GM18870 (cell line): ENCODE measurements at regions not wholly inside any gene's neighbourhood (a gene's known extent, or its start where the extent isn't known, plus 50 kb on each side); places are given as distances from the start of the nearest gene placed in this dataset.

Experiments
- ATAC-seq: cut with Tn5 transposase; IDR thresholded peaks from one replicate; pipeline ENCODE4 v1.9.1; 2021; ENCODE audit warnings: moderate library complexity; ENCODE audit not compliant: unreplicated experiment

DNA sequence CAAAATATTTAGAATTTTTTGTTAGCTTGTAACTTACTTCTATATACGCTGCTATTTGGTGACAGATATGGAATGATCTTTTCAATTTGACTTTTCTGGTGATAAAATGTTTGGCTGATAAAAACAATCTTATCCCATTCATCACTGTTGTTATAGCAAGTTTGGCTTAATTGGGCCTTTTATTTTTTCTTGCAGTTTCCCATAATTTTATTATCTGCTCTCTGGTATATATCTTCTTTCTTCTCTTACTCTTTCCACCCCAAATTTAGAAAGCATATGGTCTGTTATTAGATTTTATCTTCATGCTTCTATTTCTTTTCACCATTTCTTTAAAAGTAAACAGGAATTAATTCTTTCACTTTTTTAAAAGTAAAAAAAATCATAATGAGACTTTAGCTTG is 474.4 kb downstream of the TLE1 start:
- no peak for ATAC-seq

DNA sequence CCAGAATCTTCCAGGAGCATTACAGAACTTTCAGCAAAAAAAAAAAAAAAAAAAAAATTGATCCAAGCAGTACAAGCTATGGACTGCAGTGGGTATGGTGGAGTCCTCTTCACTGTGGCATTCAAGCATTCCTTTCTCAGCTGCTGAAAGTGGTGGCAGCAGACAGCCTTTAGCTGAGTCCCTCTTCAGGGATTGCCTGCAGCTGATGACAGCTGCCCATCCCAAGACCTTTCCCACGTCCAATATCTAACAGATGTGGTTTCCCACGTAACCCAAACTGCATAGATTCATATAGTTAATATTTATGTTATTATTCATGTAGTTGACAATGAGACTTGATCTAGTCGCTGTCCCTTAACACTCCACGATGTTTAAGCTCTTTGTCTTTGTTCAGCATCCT is 475.9 kb downstream of the TLE1 start:
- no peak for ATAC-seq

GRCh38 chr9:81211741-81212140 is 477.6 kb downstream of the TLE1 start:
- ATAC-seq, result no peak

DNA sequence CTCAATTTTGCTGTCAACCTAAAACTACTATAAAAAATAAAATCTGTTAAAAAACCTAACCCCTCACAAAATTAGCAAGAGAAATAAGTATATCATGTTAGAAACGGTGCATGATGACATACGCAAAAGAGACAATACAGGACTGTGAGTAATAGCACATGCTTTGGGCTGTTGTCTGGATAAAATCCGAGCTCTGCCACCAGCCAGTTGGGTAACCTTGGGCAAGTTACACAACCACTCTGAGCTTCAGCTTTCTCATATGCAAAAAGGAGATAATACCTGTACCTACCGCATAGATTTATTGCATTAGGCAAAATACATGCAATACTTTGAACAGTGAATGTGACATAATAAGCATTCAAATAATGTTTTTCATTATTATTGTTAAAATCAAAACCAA is 481.7 kb downstream of the TLE1 start:
- no peak for ATAC-seq

DNA sequence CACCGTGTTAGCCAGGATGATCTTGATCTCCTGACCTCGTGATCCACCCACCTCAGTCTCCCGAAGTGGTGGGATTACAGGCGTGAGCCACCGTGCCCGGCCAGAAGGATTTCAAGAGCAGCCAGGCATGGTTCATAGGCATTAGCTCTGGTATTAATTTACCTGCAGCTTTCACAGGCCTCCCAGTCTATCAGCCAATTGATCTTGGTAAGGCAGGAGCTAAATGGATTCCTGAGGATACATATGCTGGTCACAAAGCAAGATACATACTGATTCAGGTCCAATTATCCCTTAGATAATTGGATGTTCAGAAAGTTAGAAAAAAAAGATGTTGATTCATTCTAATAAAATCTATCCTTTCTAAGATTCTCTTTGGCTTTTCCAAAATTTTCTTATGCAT is 487.1 kb downstream of the TLE1 start:
- no peak for ATAC-seq

DNA sequence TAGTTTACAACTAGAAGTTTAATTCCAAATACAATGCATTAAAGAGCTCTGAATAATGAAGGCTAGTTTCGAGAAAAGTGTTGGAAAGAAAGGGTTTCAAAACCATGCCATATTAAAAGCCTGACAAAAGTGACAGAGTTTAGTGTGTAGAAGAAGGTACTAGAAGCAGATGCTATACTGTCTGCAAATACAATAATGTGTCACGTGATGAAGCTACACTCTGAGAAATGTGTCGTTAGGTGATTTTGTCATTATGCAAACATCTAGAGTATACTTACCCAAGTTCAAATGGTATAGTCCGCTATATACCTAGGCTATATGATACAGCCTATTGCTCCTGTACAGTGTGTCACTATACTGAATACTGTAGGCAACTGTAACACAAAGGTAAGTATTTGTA is 494.1 kb downstream of the TLE1 start:
- ATAC-seq, result no peak

DNA sequence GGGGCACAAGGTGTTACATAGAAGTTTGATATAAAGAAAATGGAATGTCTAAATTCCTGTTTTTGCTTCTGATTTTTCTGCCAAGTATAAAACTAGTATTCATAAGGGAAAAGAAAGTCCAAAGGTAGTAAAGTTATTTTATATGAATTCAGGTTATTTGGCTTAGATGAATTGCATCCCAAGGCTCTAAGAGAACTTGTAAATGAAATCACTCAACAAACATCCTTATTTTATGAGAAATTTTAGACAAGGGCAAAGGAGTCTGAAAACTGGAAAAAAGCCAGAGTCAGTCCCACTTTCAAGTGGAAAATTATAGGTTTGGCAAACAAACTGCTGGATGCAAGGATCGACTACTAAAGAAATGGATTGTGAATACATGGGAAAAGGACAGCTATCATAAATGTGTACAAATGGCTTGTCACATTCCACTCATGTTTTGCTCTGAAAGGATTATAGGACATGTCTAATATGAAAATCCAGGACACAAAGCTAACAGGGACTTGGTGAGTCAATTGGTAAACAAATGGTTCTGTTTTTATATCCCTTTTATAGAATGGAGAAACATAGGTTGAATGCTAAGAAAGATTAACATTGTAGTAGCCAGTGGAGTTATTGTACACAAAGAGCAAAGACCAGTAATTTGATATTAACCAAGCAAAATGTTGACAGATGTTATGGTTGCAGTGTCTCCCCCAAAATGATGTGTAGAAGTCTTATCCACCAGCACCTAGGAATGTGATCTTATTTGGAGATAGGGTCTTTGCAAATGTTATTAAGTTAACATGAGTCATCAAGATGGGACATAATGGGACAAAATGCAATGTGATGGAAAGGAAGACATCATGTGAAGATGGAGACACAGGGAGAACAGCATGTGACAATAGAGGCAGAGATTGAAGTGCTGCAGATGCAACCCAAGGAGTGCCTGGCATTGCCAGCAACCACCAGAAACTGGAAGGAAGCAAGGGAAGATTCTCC is 495.7 kb downstream of the TLE1 start:
- no peak for ATAC-seq

DNA sequence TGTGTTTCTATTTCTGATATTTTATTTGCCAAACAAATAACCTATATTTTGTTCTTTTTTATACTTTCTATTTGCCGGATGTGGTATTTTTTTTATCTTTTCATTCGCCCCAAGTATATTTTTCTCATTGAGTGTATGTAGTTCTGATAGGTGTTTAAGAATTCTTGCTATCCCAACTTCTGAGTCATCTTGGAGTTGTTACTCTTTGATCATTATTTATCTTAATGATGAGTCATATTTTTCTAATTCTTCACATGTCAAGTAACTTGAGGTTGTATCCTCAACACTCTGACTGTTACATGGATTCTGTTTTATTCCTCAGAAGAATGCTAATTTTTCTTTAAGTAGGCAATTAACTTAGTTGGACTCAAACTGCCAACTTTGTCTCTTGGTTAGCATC is 498.1 kb downstream of the TLE1 start:
- no peak for ATAC-seq

- no peak for ATAC-seq
Measured at GRCh38 chr9:81190659-81191058, 498.7 kb downstream of the TLE1 start.

DNA sequence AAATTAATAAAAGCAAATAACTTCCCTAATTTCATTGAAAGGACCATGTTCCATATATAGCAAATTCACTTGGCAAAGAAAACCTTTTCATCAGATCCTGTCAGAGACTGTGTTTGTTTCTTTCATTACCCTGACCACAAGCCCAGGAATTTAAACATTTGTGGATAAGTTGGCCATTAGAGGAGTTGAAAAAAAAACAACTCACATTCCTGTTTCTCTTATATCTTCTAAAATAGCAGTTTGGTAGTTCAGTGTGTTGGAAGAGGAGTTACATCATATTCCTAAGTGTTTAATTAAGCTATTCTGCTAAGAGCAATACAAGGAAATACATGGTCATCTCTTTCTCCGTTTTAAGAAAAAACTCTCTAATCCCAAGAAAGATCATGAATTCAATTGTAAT is 505.6 kb downstream of the TLE1 start:
- ATAC-seq, result no peak

DNA sequence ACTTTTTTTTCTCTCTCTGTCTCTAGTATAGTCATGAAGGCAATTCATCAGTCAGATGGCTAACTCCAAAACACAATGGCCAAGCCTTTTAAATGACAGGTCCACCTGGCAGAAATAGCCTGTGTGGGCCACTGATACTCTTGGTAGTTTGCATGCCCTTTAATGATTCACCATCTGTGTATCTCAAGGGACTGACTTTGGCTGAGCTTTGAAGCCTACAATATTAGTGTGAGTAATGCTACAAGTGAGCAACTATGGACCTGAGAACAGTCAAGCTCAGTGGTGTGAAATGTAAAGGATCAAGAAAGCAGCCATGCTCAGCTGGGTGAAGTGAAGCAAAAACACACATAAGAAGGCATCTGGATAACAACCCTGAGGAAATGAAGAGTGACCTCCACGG is 506.9 kb downstream of the TLE1 start:
- no peak for ATAC-seq

DNA sequence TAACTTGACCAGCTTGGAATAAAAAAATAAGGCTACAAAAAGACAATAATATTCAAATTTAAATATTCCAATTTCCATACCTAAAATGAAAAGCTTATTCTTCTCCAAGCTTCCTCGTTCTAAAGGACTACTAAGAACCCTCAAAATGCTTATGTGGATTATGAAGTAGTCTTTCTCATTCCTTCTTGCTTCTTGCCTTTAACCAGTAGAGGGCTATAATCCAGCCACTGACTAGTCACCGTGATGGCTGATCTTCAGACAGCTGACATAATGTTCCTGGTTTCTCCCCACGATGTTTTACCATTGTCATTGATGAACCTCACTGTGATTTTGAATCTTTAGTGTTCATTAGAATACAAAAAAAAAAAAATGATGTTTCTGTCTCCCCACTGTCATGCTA is 515.3 kb downstream of the TLE1 start:
- no peak for ATAC-seq

GRCh38 chr9:81171689-81172088 is 517.7 kb downstream of the TLE1 start:
- no peak for ATAC-seq

DNA sequence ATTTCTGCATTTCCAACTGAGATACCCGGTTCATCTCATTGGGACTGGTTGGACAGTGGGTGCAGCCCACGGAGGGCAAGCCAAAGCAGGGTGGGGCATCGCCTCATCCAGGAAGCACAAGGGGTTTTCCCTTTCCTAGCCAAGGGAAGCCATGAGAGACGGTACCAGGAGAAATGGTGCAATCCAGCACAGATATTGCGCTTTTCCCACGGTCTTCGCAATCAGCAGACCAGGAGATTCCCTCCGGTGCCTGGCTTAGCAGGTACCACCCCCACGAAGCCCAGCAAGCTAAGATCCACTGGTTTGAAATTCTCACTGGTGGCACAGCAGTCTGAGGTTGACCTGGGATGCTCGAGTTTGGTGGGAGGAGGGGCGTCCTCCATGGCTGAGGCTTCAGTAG is 527.0 kb downstream of the TLE1 start:
- no peak for ATAC-seq

DNA sequence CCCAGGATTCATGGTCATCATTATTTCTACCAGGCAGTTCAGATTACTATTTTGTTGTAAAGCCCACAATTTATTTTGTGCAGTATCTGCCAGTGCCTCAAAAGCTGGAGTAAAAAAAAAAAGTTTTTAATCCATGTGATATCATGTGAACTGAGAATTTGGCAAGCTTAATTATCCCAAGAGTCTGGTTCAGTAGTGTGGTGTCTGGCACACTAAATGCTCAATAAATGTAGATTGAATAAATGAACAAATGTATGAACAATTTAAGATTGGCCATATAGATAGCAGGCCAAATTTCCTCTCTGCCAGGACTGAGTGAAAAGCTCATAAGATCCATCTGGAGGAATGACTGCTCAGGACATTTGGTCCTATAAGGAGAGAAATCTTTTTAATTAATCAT is 533.0 kb downstream of the TLE1 start:
- no peak for ATAC-seq

DNA sequence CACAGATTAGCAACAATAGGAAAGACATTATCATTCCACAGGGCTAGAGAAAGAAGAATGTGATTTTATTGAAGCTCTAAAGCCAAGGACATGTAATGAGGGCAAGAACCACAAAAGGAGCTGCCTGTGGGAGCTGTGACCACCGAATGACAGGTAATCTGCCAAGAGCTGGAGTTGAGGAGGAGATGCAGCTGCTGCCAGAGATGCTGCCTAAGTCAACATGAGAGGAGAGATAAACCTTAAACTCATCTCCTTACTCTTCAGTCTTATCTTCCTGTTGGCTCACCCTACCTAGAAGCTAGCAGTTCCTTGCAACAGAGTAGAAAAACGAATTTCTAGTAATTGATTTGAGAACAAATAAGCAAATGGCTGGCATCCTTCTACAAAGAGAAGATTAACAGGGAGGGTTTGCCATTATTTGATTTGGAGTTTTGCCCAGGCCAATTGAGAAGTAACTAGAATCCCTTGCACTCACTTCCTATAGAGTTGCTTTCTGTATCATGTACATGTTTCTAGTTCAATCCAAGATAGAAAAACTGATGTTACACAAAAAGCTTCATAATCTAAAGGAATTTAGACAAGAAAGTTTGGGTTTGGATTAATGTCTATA is 539.2 kb downstream of the TLE1 start:
- no peak for ATAC-seq

DNA sequence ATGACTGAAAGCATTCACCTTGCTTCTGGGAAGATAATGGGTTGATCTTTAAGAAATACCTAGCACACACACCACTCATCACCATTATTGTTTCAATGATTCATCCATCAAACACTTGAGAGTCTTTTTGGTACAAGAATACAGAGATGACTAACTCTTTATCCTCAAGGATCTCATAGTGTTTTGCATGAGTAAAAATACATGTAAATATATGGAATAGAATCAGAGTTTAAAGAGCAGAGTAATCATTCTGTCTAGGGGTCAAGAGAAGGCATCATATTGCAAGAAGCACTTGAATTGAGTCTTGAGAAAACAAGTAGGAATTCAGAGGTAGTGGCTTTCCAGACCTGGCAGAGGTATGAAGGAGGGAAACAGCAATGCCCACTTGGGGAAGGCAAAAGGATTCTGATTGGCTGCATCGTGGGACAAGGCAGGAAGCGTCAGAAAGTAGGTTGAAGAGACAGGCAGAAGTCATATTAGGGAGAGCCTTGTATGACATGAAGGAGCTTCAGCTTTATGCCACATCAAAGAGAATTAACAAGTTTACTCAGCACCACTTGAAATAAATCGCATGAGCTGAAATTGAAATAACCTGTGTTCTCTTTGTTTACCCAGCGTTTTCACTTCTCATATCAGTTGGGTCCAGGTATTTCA is 542.5 kb downstream of the TLE1 start:
- ATAC-seq, result no peak

GRCh38 chr9:81146241-81146640 is 543.1 kb downstream of the TLE1 start:
- ATAC-seq, result no peak

DNA sequence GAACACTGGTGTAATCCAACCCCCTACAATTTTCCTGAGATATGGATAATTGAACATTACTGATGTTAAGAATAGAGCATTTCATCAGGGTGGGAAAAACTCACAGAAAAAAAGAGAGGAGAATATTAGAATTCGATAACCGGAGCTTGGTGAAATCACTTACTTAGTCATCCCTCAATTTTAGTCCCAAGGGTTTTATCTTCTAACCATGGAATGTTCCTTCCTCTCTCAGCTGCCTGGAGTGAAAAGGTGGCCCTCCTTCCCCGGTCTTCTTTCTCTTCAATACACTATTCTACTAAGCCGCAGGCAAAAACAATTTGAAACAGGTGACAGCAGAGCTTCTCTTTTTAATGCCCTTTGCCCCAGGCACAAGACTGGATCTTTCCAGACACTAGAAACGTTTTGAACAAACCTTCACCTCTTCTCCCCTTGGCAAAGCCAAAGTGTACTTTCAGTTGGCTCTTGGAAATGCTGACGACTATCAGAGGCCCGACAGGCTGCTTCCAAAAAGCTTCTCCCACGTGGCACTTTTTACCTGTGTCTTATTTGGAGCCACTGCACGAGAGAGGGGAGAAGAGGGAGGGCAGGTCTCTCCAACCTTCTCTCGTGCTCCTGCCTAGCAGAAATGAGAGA is 543.9 kb downstream of the TLE1 start:
- no peak for ATAC-seq

- no peak for ATAC-seq
Measured at GRCh38 chr9:81141961-81142360, 547.4 kb downstream of the TLE1 start.

DNA sequence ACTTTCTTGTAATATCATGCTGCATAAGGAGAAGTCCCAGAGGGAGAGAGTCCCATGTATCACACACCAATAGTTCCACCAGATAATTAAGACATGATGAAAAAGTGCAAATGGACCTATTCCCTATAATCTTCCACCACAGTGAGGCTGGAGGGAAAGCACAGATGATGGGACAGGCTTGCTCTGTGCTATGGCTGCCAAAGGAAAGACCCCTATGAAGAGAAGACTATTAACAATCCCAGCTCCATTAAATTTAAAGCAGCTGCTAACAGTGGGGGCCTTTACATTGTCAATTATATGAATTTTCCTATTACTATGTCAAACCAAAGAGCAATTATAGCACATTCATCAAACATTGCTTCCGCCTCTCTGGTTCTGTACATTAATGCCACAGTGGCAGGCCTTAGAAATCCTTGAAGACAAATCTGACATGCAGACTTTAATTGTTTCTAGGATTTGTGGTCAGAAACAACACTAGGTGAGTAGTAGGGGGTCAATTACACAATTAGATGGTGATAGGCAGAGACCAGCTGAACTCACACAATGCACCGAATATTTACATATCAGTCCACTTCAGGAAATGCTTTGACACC is 551.3 kb downstream of the TLE1 start:
- no peak for ATAC-seq
